ENCODE measurements at regions not wholly inside any gene's neighbourhood (a gene's known extent, or its start where the extent isn't known, plus 50 kb on each side); places are given as distances from the start of the nearest gene placed in this dataset.

- no peak for TF ChIP-seq CTCF (IDR thresholded peaks at IDR 0.05)
- DNase-seq = no peak
- Histone ChIP-seq H3K36me3 (ENCODE audit: low read depth) (no peaks in the 10 kb centered on the region), H3K4me1 (ENCODE audit: low read depth) (peaks cover 4% of the 10 kb centered on the region), H3K4me3 (no peak overlapping the region), H3K9me3 (no peaks in the 10 kb centered on the region)
- intact Hi-C loops (cut with DNase I, micrococcal nuclease) = no loop called here
- peak; percentile 43 for ATAC-seq
Observed at GRCh38 chr10:10824591-10825148, 193.0 kb upstream of the CELF2 start.

GRCh38 chr10:10826125-10826524 lies 191.5 kb upstream of the CELF2 start:
- Histone ChIP-seq H3K4me3 (no peak overlapping the region), H3K9me3 (no peaks in the 10 kb centered on the region), H3K4me1 (ENCODE audit: low read depth) (peaks cover 4% of the 10 kb centered on the region), H3K36me3 (ENCODE audit: low read depth) (no peaks in the 10 kb centered on the region)
- intact Hi-C loops (cut with DNase I, micrococcal nuclease) = no loop called here
- ATAC-seq = no peak
- TF ChIP-seq CTCF (IDR thresholded peaks at IDR 0.05) = no peak
- DNase-seq = no peak

DNA sequence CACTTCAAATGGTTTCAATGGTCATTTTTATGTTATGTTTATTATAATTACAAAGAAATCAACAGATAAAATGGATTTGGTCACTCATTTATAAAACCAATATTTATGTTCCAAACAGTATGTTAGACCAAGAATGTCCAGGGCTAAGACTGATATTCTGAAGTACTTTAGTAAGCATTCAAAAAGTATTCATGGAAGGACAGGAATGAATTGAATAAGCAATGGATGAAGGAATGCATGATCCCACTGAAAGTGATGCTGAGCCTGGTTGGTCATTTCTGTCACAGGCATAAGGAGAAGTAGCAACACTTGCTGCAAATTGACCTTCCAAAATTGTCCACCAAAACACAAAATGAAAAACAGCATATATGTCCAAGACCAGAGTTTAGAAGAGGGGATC lies 189.0 kb upstream of the CELF2 start:
- DNase-seq = no peak
- Histone ChIP-seq H3K4me3 (no peak overlapping the region), H3K4me1 (ENCODE audit: low read depth) (no peaks in the 10 kb centered on the region), H3K36me3 (ENCODE audit: low read depth) (no peaks in the 10 kb centered on the region), H3K9me3 (no peaks in the 10 kb centered on the region)
- ATAC-seq = no peak
- intact Hi-C loops (cut with DNase I, micrococcal nuclease) = no loop called here
- TF ChIP-seq CTCF (IDR thresholded peaks at IDR 0.05) = no peak

- H3K9me3 ChIP-seq = no peaks in the 10 kb centered on the region
- intact Hi-C loops (cut with DNase I, micrococcal nuclease) = no loop called here
- TF ChIP-seq CTCF (IDR thresholded peaks at IDR 0.05) = no peak
Observed at GRCh38 chr10:10829576-10829975, 188.1 kb upstream of the CELF2 start.

GRCh38 chr10:10830293-10830986 lies 187.2 kb upstream of the CELF2 start:
- Histone ChIP-seq H3K4me3 (no peak overlapping the region), H3K4me1 (ENCODE audit: low read depth) (no peaks in the 10 kb centered on the region), H3K9me3 (no peaks in the 10 kb centered on the region), H3K36me3 (ENCODE audit: low read depth) (no peaks in the 10 kb centered on the region)
- no peak for TF ChIP-seq CTCF (IDR thresholded peaks at IDR 0.05)
- ATAC-seq = peak; percentile 49
- DNase-seq = no peak
- intact Hi-C loops (cut with DNase I, micrococcal nuclease) = no loop called here

More at GRCh38 chr10:10829576-10829975, 188.1 kb upstream of the CELF2 start:
- ATAC-seq = no peak
- no peak for DNase-seq
- Histone ChIP-seq H3K4me3 (no peak overlapping the region), H3K36me3 (ENCODE audit: low read depth) (no peaks in the 10 kb centered on the region), H3K4me1 (ENCODE audit: low read depth) (no peaks in the 10 kb centered on the region)

Data from mucosa of descending colon (tissue), 3 donors.